ENCODE measurements at regions not wholly inside any gene's neighbourhood (a gene's known extent, or its start where the extent isn't known, plus 50 kb on each side); places are given as distances from the start of the nearest gene placed in this dataset.
"Not testable (repeated sequence)": the region's sequence is repeated elsewhere in the genome, so short reads cannot be mapped to it uniquely, and the experiment has no call there.

GRCh38 chr4:28277931-28278330, 1417.3 kb downstream of the STIM2 start:
- no peak overlapping the region for H3K4me3 ChIP-seq (ENCODE audit: low read length)
- H3K27ac ChIP-seq (ENCODE audit: low read depth, low read length), result no peak overlapping the region
- H3K9ac ChIP-seq (ENCODE audit: low read length), result no peak overlapping the region
- H3K36me3 ChIP-seq (ENCODE audit: control insufficient read depth, insufficient read depth, low read length), result no peaks in the 10 kb centered on the region
- H3K4me1 ChIP-seq (ENCODE audit: control insufficient read depth, insufficient read depth, low read length), result no peaks in the 10 kb centered on the region
- H3K27me3 ChIP-seq (ENCODE audit: control insufficient read depth, insufficient read depth, low read length), result no peaks in the 10 kb centered on the region

DNA sequence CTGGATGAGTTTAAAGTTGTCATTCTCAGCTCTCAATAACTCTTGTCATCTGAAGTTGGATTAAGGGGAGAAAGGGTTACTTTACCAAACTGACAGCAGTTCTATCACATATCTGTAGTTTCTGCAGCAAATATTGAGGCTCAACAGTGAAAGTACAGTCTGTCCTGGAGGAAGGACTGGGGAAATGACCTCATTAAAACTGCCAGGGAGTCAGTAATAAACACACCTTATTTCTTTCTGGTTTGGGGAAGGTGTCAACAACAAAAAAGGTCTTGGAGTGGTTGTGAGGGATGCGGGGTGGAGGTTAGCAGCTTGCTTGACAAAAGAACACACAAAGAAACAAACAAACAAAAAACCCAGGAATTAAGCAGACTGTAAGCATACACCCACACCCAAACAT, 1418.0 kb downstream of the STIM2 start:
- H3K27me3 ChIP-seq (ENCODE audit: control insufficient read depth, insufficient read depth, low read length), result no peaks in the 10 kb centered on the region
- H3K27ac ChIP-seq (ENCODE audit: low read depth, low read length), result no peak overlapping the region
- no peaks in the 10 kb centered on the region for H3K4me1 ChIP-seq (ENCODE audit: control insufficient read depth, insufficient read depth, low read length)
- no peak overlapping the region for H3K9ac ChIP-seq (ENCODE audit: low read length)
- H3K36me3 ChIP-seq (ENCODE audit: control insufficient read depth, insufficient read depth, low read length), result no peaks in the 10 kb centered on the region
- no peak overlapping the region for H3K4me3 ChIP-seq (ENCODE audit: low read length)

GRCh38 chr4:28279249-28279648, 1418.6 kb downstream of the STIM2 start:
- H3K27ac ChIP-seq (ENCODE audit: low read depth, low read length), result no peak overlapping the region
- H3K36me3 ChIP-seq (ENCODE audit: control insufficient read depth, insufficient read depth, low read length), result no peaks in the 10 kb centered on the region
- H3K4me1 ChIP-seq (ENCODE audit: control insufficient read depth, insufficient read depth, low read length), result no peaks in the 10 kb centered on the region
- H3K27me3 ChIP-seq (ENCODE audit: control insufficient read depth, insufficient read depth, low read length), result no peaks in the 10 kb centered on the region
- no peak overlapping the region for H3K9ac ChIP-seq (ENCODE audit: low read length)
- no peak overlapping the region for H3K4me3 ChIP-seq (ENCODE audit: low read length)

GRCh38 chr4:28286266-28286665, 1425.6 kb downstream of the STIM2 start:
- not testable (repeated sequence) for H3K4me3 ChIP-seq (ENCODE audit: low read length); H3K4me1 ChIP-seq (ENCODE audit: control insufficient read depth, insufficient read depth, low read length); H3K36me3 ChIP-seq (ENCODE audit: control insufficient read depth, insufficient read depth, low read length); H3K27me3 ChIP-seq (ENCODE audit: control insufficient read depth, insufficient read depth, low read length); H3K27ac ChIP-seq (ENCODE audit: low read depth, low read length); H3K9ac ChIP-seq (ENCODE audit: low read length)

DNA sequence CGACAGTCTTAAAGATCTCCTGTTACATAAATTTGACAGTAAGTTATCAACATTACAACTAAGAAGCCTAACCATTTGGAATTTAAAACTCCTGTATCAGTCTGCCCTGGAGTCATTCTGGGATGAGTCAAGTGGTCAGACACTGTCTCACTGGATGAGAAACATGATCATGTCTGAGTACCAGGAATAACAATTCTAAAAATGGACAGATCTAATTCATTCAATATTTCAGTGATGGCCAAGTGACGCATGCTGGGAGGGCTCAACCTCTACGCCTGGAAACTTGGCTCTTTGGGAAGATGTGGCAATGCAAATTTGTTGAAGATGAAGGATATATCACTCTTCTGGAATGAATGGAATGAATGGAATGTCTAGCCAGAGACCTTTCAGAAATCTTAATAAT, 1427.2 kb downstream of the STIM2 start:
- Histone ChIP-seq H3K36me3 (ENCODE audit: control insufficient read depth, insufficient read depth, low read length) (no peaks in the 10 kb centered on the region), H3K4me3 (ENCODE audit: low read length) (no peak overlapping the region), H3K4me1 (ENCODE audit: control insufficient read depth, insufficient read depth, low read length) (peaks cover 2% of the 10 kb centered on the region), H3K27me3 (ENCODE audit: control insufficient read depth, insufficient read depth, low read length) (no peaks in the 10 kb centered on the region), H3K27ac (ENCODE audit: low read depth, low read length) (no peak overlapping the region), H3K9ac (ENCODE audit: low read length) (no peak overlapping the region)

GRCh38 chr4:28296239-28296638, 1435.6 kb downstream of the STIM2 start:
- H3K36me3 ChIP-seq (ENCODE audit: control insufficient read depth, insufficient read depth, low read length), result no peaks in the 10 kb centered on the region
- H3K27me3 ChIP-seq (ENCODE audit: control insufficient read depth, insufficient read depth, low read length), result no peaks in the 10 kb centered on the region
- no peak overlapping the region for H3K4me3 ChIP-seq (ENCODE audit: low read length)
- H3K9ac ChIP-seq (ENCODE audit: low read length), result no peak overlapping the region
- no peak overlapping the region for H3K27ac ChIP-seq (ENCODE audit: low read depth, low read length)
- no peaks in the 10 kb centered on the region for H3K4me1 ChIP-seq (ENCODE audit: control insufficient read depth, insufficient read depth, low read length)

- Histone ChIP-seq H3K4me3 (ENCODE audit: low read length) (no peak overlapping the region), H3K27me3 (ENCODE audit: control insufficient read depth, insufficient read depth, low read length) (no peaks in the 10 kb centered on the region), H3K9ac (ENCODE audit: low read length) (no peak overlapping the region), H3K27ac (ENCODE audit: low read depth, low read length) (no peak overlapping the region), H3K36me3 (ENCODE audit: control insufficient read depth, insufficient read depth, low read length) (no peaks in the 10 kb centered on the region), H3K4me1 (ENCODE audit: control insufficient read depth, insufficient read depth, low read length) (no peaks in the 10 kb centered on the region)
These were observed 1450.3 kb downstream of the STIM2 start for GRCh38 chr4:28310926-28311325.

DNA sequence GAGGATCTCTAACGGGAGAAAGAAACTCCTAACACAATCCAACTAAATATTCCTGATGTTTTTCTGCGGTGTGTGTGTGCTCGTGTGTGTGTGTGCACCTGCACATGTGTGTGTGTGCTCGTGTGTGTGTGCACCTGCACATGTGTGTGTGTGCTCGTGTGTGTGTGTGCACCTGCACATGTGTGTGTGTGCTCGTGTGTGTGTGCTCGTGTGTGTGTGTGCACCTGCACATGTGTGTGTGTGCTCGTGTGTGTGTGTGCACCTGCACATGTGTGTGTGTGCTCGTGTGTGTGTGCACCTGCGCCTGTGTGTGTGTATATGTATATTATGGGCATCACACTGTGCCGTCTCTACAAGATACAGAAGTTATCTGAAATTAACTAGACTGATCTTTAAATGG, 1451.9 kb downstream of the STIM2 start:
- not testable (repeated sequence) for H3K9ac ChIP-seq (ENCODE audit: low read length); H3K36me3 ChIP-seq (ENCODE audit: control insufficient read depth, insufficient read depth, low read length); H3K27ac ChIP-seq (ENCODE audit: low read depth, low read length); H3K27me3 ChIP-seq (ENCODE audit: control insufficient read depth, insufficient read depth, low read length); H3K4me1 ChIP-seq (ENCODE audit: control insufficient read depth, insufficient read depth, low read length); H3K4me3 ChIP-seq (ENCODE audit: low read length)

DNA sequence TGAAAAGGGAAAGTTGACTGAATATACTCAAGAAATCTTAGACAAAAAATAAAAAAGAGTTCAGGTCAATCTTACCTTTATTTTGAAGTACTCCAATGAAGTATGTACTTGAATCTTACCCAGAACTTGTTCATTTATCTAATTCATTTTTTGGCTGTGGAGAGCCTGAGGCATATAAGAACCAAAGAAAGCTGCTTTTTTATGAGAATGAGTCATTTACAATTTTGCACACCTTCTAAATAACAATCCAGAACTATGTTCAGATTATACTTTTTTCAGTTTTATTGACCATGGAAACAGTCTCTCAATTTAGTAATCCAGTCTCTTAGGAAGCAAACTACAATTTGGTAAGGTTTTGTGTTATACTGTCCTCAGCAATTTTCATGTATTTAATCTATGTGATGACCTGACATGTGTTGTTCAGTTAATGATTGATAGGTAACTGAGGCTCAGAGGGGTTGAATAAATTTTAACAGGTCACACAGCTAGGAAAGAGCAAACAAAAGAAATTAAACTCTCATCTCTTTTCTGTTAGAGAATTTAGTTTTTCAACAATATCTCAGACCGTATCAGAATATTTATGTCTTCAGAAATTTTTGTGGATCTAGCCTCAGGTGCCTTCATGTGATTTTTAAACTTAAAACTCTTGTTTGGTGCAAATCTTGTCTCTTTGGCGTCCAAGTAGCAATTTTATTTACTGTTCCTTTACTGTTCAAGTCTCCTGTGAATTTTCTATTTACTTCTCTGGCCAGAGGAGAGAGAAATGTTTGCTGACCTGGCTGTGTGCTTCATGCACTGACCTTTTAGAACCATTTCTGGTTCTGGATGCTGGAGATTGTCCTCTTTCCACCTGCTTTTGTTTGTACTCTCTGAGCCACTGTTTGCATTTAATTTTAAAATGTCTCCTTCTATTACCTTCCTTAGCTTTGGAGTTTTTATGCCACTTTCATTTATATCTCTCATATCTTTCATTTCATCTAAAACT, 1453.4 kb downstream of the STIM2 start:
- H3K4me1 ChIP-seq (ENCODE audit: control insufficient read depth, insufficient read depth, low read length), result no peaks in the 10 kb centered on the region
- no peaks in the 10 kb centered on the region for H3K36me3 ChIP-seq (ENCODE audit: control insufficient read depth, insufficient read depth, low read length)
- H3K9ac ChIP-seq (ENCODE audit: low read length), result no peak overlapping the region
- no peak overlapping the region for H3K4me3 ChIP-seq (ENCODE audit: low read length)
- H3K27ac ChIP-seq (ENCODE audit: low read depth, low read length), result no peak overlapping the region
- no peaks in the 10 kb centered on the region for H3K27me3 ChIP-seq (ENCODE audit: control insufficient read depth, insufficient read depth, low read length)

- Histone ChIP-seq H3K4me3 (ENCODE audit: low read length) (no peak overlapping the region), H3K27me3 (ENCODE audit: control insufficient read depth, insufficient read depth, low read length) (no peaks in the 10 kb centered on the region), H3K4me1 (ENCODE audit: control insufficient read depth, insufficient read depth, low read length) (no peaks in the 10 kb centered on the region), H3K9ac (ENCODE audit: low read length) (no peak overlapping the region), H3K27ac (ENCODE audit: low read depth, low read length) (no peak overlapping the region), H3K36me3 (ENCODE audit: control insufficient read depth, insufficient read depth, low read length) (no peaks in the 10 kb centered on the region)
These were observed 1456.6 kb downstream of the STIM2 start for GRCh38 chr4:28317221-28317620.

DNA sequence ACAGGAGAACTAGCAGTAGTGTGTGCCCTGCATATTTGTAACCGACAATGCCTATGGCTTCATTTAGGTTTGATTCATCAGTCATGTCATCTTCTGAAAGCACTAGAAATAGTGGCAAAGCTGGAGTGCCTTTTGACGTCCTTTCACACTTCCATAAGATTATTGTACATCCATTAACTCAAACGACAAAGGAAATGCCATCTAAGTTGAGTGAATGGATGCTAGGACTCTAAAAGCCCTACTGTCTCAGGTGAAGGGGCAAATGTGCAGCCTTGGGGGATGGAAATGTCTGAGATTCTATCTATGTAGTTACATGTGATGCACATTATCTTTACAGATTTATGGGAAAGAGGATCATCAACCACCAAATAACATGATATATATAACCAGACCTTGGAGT, 1473.6 kb downstream of the STIM2 start:
- Histone ChIP-seq H3K9ac (ENCODE audit: low read length) (no peak overlapping the region), H3K4me1 (ENCODE audit: control insufficient read depth, insufficient read depth, low read length) (no peaks in the 10 kb centered on the region), H3K27me3 (ENCODE audit: control insufficient read depth, insufficient read depth, low read length) (no peaks in the 10 kb centered on the region), H3K36me3 (ENCODE audit: control insufficient read depth, insufficient read depth, low read length) (no peaks in the 10 kb centered on the region), H3K27ac (ENCODE audit: low read depth, low read length) (no peak overlapping the region), H3K4me3 (ENCODE audit: low read length) (no peak overlapping the region)

- Histone ChIP-seq H3K4me1 (ENCODE audit: control insufficient read depth, insufficient read depth, low read length) (no peaks in the 10 kb centered on the region), H3K9ac (ENCODE audit: low read length) (no peak overlapping the region), H3K27ac (ENCODE audit: low read depth, low read length) (no peak overlapping the region), H3K4me3 (ENCODE audit: low read length) (no peak overlapping the region), H3K36me3 (ENCODE audit: control insufficient read depth, insufficient read depth, low read length) (no peaks in the 10 kb centered on the region), H3K27me3 (ENCODE audit: control insufficient read depth, insufficient read depth, low read length) (no peaks in the 10 kb centered on the region)
These were observed 1481.1 kb downstream of the STIM2 start for GRCh38 chr4:28341784-28342183.

GRCh38 chr4:28350485-28350884, 1489.8 kb downstream of the STIM2 start:
- H3K4me1 ChIP-seq (ENCODE audit: control insufficient read depth, insufficient read depth, low read length), result peaks cover 3% of the 10 kb centered on the region
- no peak overlapping the region for H3K9ac ChIP-seq (ENCODE audit: low read length)
- H3K36me3 ChIP-seq (ENCODE audit: control insufficient read depth, insufficient read depth, low read length), result no peaks in the 10 kb centered on the region
- no peaks in the 10 kb centered on the region for H3K27me3 ChIP-seq (ENCODE audit: control insufficient read depth, insufficient read depth, low read length)
- H3K27ac ChIP-seq (ENCODE audit: low read depth, low read length), result no peak overlapping the region
- H3K4me3 ChIP-seq (ENCODE audit: low read length), result no peak overlapping the region
